Ammon's horn (tissue), 1 donor: ENCODE measurements at regions not wholly inside any gene's neighbourhood (a gene's known extent, or its start where the extent isn't known, plus 50 kb on each side); places are given as distances from the start of the nearest gene placed in this dataset.
A peak's percentile ranks its signal among the peaks of the same experiment; 100 is the strongest.

ENCODE experiments used
- DNase-seq: peaks from one replicate; pipeline ENCODE4 v3.0.0-alpha.2; 2016; ENCODE audit warnings: low spot score

- DNase-seq = no peak
Measured at GRCh38 chr1:82491301-82492048, 690.7 kb downstream of the ADGRL2 start.

- no peak for DNase-seq
Measured at GRCh38 chr1:82487778-82488177, 687.0 kb downstream of the ADGRL2 start.

GRCh38 chr1:82486969-82487368 is 686.2 kb downstream of the ADGRL2 start:
- DNase-seq = no peak

DNA sequence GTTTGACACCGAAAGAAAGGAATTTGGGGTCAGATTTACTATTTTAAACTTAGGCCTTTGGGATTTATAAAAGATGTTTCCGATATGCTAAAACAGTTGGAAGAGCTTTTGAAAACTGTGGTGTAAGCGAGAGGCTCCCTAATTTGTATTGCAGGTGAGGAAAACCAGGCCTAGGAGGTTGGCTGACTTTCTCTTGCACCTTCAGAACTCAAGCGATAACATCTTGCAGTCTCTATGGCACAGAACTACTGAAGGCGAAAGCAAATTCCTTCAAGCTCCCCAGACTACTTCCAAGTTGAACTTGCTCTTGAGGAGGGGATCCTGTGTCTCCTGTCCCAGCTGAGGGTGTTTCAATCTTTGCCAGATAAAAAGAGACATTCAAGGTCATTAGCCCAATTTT is 685.7 kb downstream of the ADGRL2 start:
- DNase-seq = no peak

- DNase-seq = peak; percentile 68
Measured at GRCh38 chr1:82485591-82486369, 685.0 kb downstream of the ADGRL2 start.

DNA sequence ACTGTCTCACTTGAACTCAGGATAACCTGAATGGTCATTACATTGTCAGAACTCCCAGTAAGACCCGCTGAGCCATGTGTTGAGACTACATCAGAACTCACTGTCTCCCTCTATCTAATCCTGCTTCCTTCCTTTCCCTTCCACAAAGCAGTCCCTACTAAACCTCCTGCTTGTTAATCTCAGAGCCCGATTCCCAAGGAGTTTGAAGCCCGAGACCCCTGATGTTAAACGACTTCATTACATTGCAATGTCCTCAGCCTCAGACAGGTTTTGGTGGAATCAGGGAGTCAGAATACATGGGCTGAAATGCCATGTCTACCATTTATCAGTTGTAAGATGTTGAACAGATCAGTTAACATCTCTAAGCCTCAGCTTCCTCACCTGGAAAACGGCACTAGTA is 682.4 kb downstream of the ADGRL2 start:
- DNase-seq = no peak

GRCh38 chr1:82478916-82479315 is 678.2 kb downstream of the ADGRL2 start:
- no peak for DNase-seq

DNA sequence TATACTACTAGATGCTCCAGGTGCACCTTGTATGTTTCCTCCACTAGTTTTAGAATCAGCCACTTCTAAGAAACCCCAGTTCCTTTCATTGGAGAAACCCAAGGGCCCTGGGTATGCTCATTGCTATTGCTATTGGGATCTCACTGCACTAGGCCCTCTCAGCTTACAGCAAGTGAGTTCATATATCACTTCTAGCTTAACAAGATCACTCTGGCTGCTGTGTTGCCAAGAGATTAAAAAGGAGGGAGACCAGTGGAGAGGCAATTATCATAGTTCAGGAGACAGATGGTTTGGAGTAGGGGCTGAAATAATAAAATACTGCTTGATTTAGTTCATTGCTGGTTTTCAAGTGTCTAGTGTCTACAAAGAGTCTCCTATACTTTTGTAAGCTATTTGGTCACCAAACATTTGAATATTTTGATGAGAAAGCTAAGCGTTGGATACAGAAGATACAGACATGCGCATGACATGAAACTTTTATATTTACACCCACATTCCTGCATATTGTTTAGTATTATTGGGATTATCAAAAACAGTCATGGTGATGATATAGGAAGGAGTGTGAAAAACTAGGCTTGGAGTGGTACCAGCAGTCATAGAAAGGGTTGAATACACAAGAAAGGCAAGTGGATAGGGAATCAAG is 671.9 kb downstream of the ADGRL2 start:
- DNase-seq = no peak

GRCh38 chr1:82466891-82467290 is 666.2 kb downstream of the ADGRL2 start:
- no peak for DNase-seq

- DNase-seq = no peak
Measured at GRCh38 chr1:82466416-82466815, 665.7 kb downstream of the ADGRL2 start.

- DNase-seq = no peak
Measured at GRCh38 chr1:82465024-82465423, 664.3 kb downstream of the ADGRL2 start.

- DNase-seq = no peak
Measured at GRCh38 chr1:82464362-82465001, 663.7 kb downstream of the ADGRL2 start.

- DNase-seq = no peak
Measured at GRCh38 chr1:82463951-82464350, 663.2 kb downstream of the ADGRL2 start.

DNA sequence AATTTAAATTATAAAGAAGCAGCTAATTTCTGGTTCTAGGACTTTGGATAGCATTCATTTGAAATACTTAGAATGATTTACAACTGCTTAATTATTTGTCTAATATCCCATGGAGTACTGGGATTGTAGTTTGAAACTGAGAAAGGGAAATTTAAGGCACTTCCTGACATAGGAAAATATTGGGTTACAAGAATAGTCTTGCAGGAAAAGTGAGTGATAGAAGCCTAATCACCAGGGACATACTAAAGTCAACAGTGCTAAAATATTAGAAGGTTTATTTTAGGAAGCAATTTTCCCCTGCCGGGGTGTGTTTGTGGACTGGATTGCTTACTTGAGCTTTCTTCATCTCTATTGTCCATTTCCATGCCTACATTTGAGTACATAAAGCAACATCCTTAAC is 661.6 kb downstream of the ADGRL2 start:
- no peak for DNase-seq

- no peak for DNase-seq
Measured at GRCh38 chr1:82455342-82455741, 654.6 kb downstream of the ADGRL2 start.

DNA sequence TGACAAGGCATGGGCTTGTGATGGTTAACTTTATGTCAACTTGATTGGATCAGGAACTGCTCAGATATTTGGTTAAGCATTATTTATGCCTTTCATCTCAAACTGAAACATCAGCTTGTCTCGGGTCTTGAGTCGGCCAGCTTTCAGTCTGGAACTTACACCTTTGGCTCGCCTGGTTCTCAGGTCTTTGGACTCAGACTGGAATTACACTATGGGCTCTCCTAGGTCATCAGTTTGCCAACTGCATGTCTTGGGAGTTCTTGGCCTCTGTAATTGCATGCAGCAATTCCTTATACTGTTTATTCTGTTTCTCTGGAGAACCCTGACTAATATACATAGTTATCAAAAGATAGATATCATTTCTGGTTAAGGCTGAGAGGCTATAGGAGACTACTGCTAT is 653.7 kb downstream of the ADGRL2 start:
- no peak for DNase-seq

DNA sequence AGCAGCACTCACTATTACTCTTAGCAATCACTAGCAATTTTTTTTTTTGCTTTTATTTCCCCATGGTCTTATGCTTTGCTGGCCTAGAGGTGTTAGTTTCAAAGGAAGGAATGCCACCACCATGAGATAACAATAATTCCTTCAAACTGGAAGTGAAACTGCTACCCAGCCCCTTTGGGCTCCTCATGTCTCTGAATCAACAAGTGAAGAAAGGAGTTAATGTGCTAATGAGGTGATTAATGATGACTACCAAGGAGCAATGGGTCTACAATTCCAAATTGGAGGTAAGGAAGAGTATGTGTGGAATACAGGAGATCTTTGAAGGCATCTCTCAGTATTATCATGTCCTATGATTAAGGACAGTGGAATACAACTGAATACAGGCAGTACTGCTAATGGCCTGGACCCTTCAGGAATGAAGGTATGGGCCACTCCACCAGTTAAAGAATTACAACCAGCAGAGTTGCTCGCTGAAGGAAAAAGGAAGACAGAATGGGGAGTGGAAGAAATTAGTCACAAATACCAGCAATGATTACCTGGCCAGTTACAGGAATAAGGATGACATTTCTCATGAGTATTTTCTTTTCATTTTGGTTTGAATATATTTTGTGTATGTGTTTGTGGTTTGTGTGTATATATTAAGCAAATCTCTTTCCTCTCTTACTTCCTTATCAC is 652.9 kb downstream of the ADGRL2 start:
- DNase-seq = no peak

- no peak for DNase-seq
Measured at GRCh38 chr1:82452096-82452495, 651.4 kb downstream of the ADGRL2 start.

DNA sequence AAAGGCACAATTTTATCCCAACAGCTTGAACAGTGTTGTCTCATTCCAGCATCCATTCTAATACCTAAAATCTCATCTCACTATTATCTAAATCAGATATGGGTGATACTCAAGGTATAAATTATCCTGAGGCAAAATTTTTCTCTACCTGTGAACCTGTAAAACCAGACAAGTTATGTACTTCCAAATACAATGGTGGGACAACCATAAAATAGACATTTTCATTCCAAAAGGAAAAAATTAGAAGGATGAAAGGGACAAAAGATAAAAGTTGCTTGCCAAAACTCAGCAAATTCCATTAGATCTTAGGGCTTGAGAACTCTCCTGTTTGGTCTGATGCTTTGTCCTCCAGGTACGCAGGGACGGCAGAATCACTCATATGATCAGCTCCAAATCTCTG is 650.5 kb downstream of the ADGRL2 start:
- DNase-seq = no peak

- no peak for DNase-seq
Measured at GRCh38 chr1:82449506-82450057, 648.8 kb downstream of the ADGRL2 start.

DNA sequence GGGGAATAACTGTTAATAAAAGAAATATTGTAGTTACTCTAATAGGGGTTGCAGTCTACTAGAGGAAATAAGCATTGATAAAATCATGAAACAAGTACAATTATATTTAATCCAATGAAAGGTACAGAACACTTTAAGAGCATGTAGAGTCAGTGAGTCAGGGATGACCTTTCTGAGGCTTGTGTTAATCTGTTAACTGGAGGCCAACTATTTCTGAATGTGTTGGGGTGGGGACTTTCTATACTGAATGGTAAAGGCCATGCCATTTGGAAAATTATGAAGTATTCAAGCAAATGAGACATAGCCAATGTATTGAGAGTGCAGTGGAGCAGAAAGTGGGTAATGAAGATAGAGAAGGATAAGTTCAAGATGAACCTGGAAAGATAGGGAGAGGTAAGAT is 646.2 kb downstream of the ADGRL2 start:
- DNase-seq = no peak

DNA sequence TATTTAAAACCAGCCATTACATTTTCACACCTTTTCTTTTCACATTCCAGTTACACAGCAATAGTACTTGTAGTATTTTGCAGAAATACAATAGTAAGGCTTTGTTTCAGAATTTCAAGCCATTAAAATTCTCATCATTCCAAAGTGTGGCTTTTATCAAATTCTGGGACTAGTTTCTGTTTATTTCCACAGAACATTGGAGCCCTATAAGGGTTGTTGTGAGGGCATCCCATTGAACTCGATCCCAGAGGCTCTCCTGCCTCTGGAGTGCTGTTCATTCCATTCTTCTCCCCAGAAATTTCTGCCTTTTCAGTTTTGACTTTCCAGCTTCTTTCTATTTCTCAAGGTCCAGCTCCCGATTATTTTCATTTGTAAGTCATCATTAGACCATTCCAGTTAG is 645.5 kb downstream of the ADGRL2 start:
- DNase-seq = no peak
